H9 (cell line): ENCODE measurements at regions not wholly inside any gene's neighbourhood (a gene's known extent, or its start where the extent isn't known, plus 50 kb on each side); places are given as distances from the start of the nearest gene placed in this dataset.

ENCODE experiments used
- DNase-seq: peaks from one replicate; pipeline ENCODE4 v3.0.0-alpha.2; 2017
- H2AFZ ChIP-seq: one replicate; pipeline ENCODE4 v1.6.1; 2013; ENCODE audit warnings: mild to moderate bottlenecking, low read length, control low read depth, moderate library complexity
- H2AK5ac ChIP-seq: 2 replicates; pipeline ENCODE4 v1.6.1; 2013; ENCODE audit warnings: low read length, control low read depth, mixed read lengths; ENCODE audit not compliant: insufficient read length
- H2BK120ac ChIP-seq: one replicate; pipeline ENCODE4 v1.6.1; 2013; ENCODE audit warnings: low read depth, mild to moderate bottlenecking, low read length, control low read depth, inconsistent platforms; ENCODE audit not compliant: poor library complexity, severe bottlenecking
- H2BK12ac ChIP-seq: 2 replicates; pipeline ENCODE4 v1.6.1; 2013; ENCODE audit warnings: low read length, control low read depth, mixed read lengths, low read depth; ENCODE audit not compliant: insufficient read length
- H2BK15ac ChIP-seq: 2 replicates; pipeline ENCODE4 v1.6.1; 2013; ENCODE audit warnings: low read depth, low read length, control low read depth
- H2BK20ac ChIP-seq: one replicate; pipeline ENCODE4 v1.6.1; 2013; ENCODE audit warnings: low read depth, mild to moderate bottlenecking, low read length, control low read depth, inconsistent platforms; ENCODE audit not compliant: poor library complexity, severe bottlenecking
- H2BK5ac ChIP-seq: 2 replicates; pipeline ENCODE4 v1.6.1; 2013; ENCODE audit warnings: low read length, control low read depth, mixed read lengths; ENCODE audit not compliant: insufficient read length
- H3K14ac ChIP-seq: 2 replicates; pipeline ENCODE4 v1.6.1; 2013; ENCODE audit warnings: low read length, control low read depth; ENCODE audit not compliant: insufficient read depth
- H3K18ac ChIP-seq: 2 replicates; pipeline ENCODE4 v1.6.1; 2013; ENCODE audit warnings: low read depth, mild to moderate bottlenecking, mixed read lengths, low read length, control low read depth; ENCODE audit not compliant: insufficient read length
- H3K23ac ChIP-seq: 2 replicates; pipeline ENCODE4 v1.6.1; 2013; ENCODE audit warnings: low read length, control low read depth, mixed read lengths, low read depth; ENCODE audit not compliant: insufficient read length
- H3K23me2 ChIP-seq: 2 replicates; pipeline ENCODE4 v1.6.1; 2013; ENCODE audit warnings: low read depth, mild to moderate bottlenecking, mixed read lengths, low read length, control low read depth; ENCODE audit not compliant: insufficient read length, poor library complexity, severe bottlenecking
- H3K27ac ChIP-seq: 2 replicates; pipeline ENCODE4 v1.5.1; 2013; ENCODE audit warnings: low read length, control low read depth, mixed read lengths, low read depth; ENCODE audit not compliant: insufficient read length
- H3K27me3 ChIP-seq: 2 replicates; pipeline ENCODE4 v1.6.1; 2013; ENCODE audit warnings: low read length, control low read depth, inconsistent platforms; ENCODE audit not compliant: insufficient read depth
- H3K4ac ChIP-seq: 2 replicates; pipeline ENCODE4 v1.6.1; 2013; ENCODE audit warnings: low read depth, mild to moderate bottlenecking, control low read depth, inconsistent platforms, low read length, moderate library complexity
- H3K4me1 ChIP-seq: 2 replicates; pipeline ENCODE4 v1.6.1; 2013; ENCODE audit warnings: low read length, control low read depth, inconsistent platforms; ENCODE audit not compliant: insufficient read depth
- H3K4me2 ChIP-seq: 2 replicates; pipeline ENCODE4 v1.6.1; 2013; ENCODE audit warnings: low read length, control low read depth, mixed read lengths; ENCODE audit not compliant: insufficient read length, insufficient read depth
- H3K56ac ChIP-seq: 2 replicates; pipeline ENCODE4 v1.6.1; 2013; ENCODE audit warnings: low read depth, mild to moderate bottlenecking, mixed read lengths, low read length, control low read depth; ENCODE audit not compliant: insufficient read length
- H3K79me1 ChIP-seq: 2 replicates; pipeline ENCODE4 v1.6.1; 2013; ENCODE audit warnings: low read depth, mild to moderate bottlenecking, moderate library complexity, low read length, control low read depth, inconsistent platforms; ENCODE audit not compliant: insufficient read depth, poor library complexity, severe bottlenecking
- H3K79me2 ChIP-seq: 2 replicates; pipeline ENCODE4 v1.6.1; 2013; ENCODE audit warnings: low read length, control low read depth, inconsistent platforms; ENCODE audit not compliant: insufficient read depth
- H3K9ac ChIP-seq: 2 replicates; pipeline ENCODE4 v1.6.1; 2013; ENCODE audit warnings: low read length, control low read depth, mixed read lengths; ENCODE audit not compliant: insufficient read length; ENCODE audit errors: extremely low read depth
- H3K9me3 ChIP-seq: one replicate; pipeline ENCODE4 v1.6.1; 2013; ENCODE audit warnings: low read depth, low read length, inconsistent platforms; ENCODE audit not compliant: control insufficient read depth
- H3T11ph ChIP-seq: one replicate; pipeline ENCODE4 v1.6.1; 2013; ENCODE audit warnings: mild to moderate bottlenecking, low read length, control low read depth, inconsistent platforms
- H4K20me1 ChIP-seq: one replicate; pipeline ENCODE4 v1.6.1; 2013; ENCODE audit not compliant: control insufficient read depth, insufficient read length, insufficient read depth
- H4K5ac ChIP-seq: 2 replicates; pipeline ENCODE4 v1.6.1; 2013; ENCODE audit warnings: low read depth, mild to moderate bottlenecking, mixed read lengths, low read length, control low read depth; ENCODE audit not compliant: insufficient read length
- H4K8ac ChIP-seq: replicated peaks from 2 replicates; pipeline ENCODE4 v1.6.1; 2013; ENCODE audit warnings: low read length, control low read depth, mixed read lengths, low read depth; ENCODE audit not compliant: insufficient read length
- H4K91ac ChIP-seq: 2 replicates; pipeline ENCODE4 v1.6.1; 2013; ENCODE audit warnings: low read depth, mild to moderate bottlenecking, moderate library complexity, mixed read lengths, low read length, control low read depth; ENCODE audit not compliant: insufficient read length
- H3K27ac Mint-ChIP-seq, 3 experiments: 2 replicates in 2 of 3; 3 replicates in 1 of 3; pipeline ENCODE4 v1.8.0; 2020 to 2021; ENCODE audit warnings: mixed read lengths in 3 of 3, mild to moderate bottlenecking in 1 of 3, moderate library complexity in 1 of 3
- H3K27me3 Mint-ChIP-seq: 2 replicates; pipeline ENCODE4 v1.8.0; 2021; ENCODE audit warnings: low read depth, mild to moderate bottlenecking, moderate library complexity, mixed read lengths
- H3K36me3 Mint-ChIP-seq, 3 experiments: 2 replicates in 2 of 3; 3 replicates in 1 of 3; pipeline ENCODE4 v1.8.0; 2020 to 2021; ENCODE audit warnings: low read depth in 3 of 3, mixed read lengths in 3 of 3; ENCODE audit not compliant: insufficient read depth in 1 of 3
- H3K4me1 Mint-ChIP-seq, 2 experiments: 2 replicates each; pipeline ENCODE4 v1.8.0; 2020; ENCODE audit warnings: mixed read lengths in 2 of 2
- H3K4me3 Mint-ChIP-seq, 2 experiments: 2 replicates in 1 of 2; 3 replicates in 1 of 2; pipeline ENCODE4 v1.8.0; 2020 to 2021; ENCODE audit warnings: mild to moderate bottlenecking in 2 of 2, mixed read lengths in 2 of 2, moderate library complexity in 1 of 2
- H3K9me3 Mint-ChIP-seq, 2 experiments: 2 replicates in 1 of 2; 3 replicates in 1 of 2; pipeline ENCODE4 v1.8.0; 2020; ENCODE audit warnings: mild to moderate bottlenecking in 2 of 2, mixed read lengths in 2 of 2, moderate library complexity in 1 of 2
- WGBS: extraction: QIAGEN DNeasy Blood & Tissue Kit; methylation state at CpG from one replicate; pipeline ENCODE4 v1.1.7; 2013; ENCODE audit warnings: missing lambda C conversion rate, low lambda C conversion rate, mixed read lengths; ENCODE audit not compliant: insufficient read length; ENCODE audit errors: extremely low coverage; 5-methylcytosine and 5-hydroxymethylcytosine counted together
- TF ChIP-seq, protein P1 (sequence below): fragments of 200-600 bp; sonication (generic); conservative IDR thresholded peaks from 3 replicates; pipeline ENCODE4 v1.8.0; 2021; ENCODE audit warnings: antibody characterized with exemption, mild to moderate bottlenecking

DNA sequence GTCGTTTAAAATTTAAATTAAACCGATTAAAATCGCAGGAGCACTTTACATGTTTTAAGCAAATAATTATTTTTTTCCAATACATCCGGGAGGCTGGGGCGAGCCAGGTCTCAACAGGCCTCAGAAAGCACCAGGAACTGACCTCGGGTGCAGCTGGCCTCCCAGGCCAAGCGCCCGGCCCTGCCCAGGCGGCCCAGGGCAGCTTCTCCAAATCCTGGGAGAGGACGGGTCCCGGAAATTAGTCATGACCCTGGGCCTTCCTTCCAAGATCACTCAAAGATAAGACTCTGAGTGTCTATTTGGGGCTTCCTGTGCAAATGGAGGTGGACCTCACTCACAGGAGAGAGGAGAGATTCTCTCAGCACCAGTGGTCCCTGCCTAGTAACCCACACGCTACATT is 177.1 kb downstream of the BCL11B start:
- Histone ChIP-seq H4K8ac (no peak overlapping the region), H3K27ac (no peak overlapping the region), H3K9me3 (no peaks in the 10 kb centered on the region), H2BK20ac (no peak overlapping the region), H3K23me2 (no peaks in the 10 kb centered on the region), H4K91ac (no peak overlapping the region), H3K9ac (no peak overlapping the region), H4K5ac (no peak overlapping the region), H2AK5ac (no peak overlapping the region), H3K4me1 (no peaks in the 10 kb centered on the region), H2BK5ac (no peak overlapping the region), H2BK15ac (no peak overlapping the region), H3K23ac (no peak overlapping the region), H3K56ac (no peak overlapping the region), H3K4me2 (no peak overlapping the region), H3T11ph (no peak overlapping the region), H3K27me3 (no peaks in the 10 kb centered on the region), H4K20me1 (no peaks in the 10 kb centered on the region), H2BK12ac (no peak overlapping the region), H2AFZ (no peak overlapping the region), H3K79me2 (no peaks in the 10 kb centered on the region), H3K14ac (no peak overlapping the region), H2BK120ac (no peak overlapping the region), H3K79me1 (no peaks in the 10 kb centered on the region), H3K18ac (no peak overlapping the region), H3K4ac (no peak overlapping the region)
- H3K4me3 Mint-ChIP-seq, result no peak overlapping the region
- DNase-seq, result no peak
- H3K9me3 Mint-ChIP-seq, result peaks cover 0 to 2% of the 10 kb centered on the region in 2 experiments; a peak in 3 of 5 replicates
- TF ChIP-seq, protein P1, sequence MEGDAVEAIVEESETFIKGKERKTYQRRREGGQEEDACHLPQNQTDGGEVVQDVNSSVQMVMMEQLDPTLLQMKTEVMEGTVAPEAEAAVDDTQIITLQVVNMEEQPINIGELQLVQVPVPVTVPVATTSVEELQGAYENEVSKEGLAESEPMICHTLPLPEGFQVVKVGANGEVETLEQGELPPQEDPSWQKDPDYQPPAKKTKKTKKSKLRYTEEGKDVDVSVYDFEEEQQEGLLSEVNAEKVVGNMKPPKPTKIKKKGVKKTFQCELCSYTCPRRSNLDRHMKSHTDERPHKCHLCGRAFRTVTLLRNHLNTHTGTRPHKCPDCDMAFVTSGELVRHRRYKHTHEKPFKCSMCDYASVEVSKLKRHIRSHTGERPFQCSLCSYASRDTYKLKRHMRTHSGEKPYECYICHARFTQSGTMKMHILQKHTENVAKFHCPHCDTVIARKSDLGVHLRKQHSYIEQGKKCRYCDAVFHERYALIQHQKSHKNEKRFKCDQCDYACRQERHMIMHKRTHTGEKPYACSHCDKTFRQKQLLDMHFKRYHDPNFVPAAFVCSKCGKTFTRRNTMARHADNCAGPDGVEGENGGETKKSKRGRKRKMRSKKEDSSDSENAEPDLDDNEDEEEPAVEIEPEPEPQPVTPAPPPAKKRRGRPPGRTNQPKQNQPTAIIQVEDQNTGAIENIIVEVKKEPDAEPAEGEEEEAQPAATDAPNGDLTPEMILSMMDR, result no peak
- peaks cover 0 to 2% (median 0%) of the 10 kb centered on the region in 3 experiments; a peak in 1 of 7 replicates for H3K36me3 Mint-ChIP-seq
- no peaks in the 10 kb centered on the region; the same call in 1 of the 2 replicates for H3K27me3 Mint-ChIP-seq
- peak overlapping the region in 1 of 3 experiments; percentile 38; a peak in 1 of 7 replicates for H3K27ac Mint-ChIP-seq
- WGBS, result no CpG with 5 or more reads among the region's 12 CpGs
- peaks cover 12 to 14% of the 10 kb centered on the region in 2 experiments for H3K4me1 Mint-ChIP-seq
